H1 (cell line): ENCODE measurements at regions not wholly inside any gene's neighbourhood (a gene's known extent, or its start where the extent isn't known, plus 50 kb on each side); places are given as distances from the start of the nearest gene placed in this dataset.
A peak's percentile ranks its signal among the peaks of the same experiment; 100 is the strongest.

Experiments
- CTCF ChIA-PET: fragments of 300-600 bp; sonication (Branson Sonifier 250); formaldehyde crosslinking; loops from one replicate; lab custom pipeline; 2021; ENCODE audit not compliant: partially characterized antibody; lab: Charles Lee
- POLR2A ChIA-PET: fragments of 300-600 bp; sonication (Branson Sonifier 250); formaldehyde crosslinking; loops from one replicate; lab custom pipeline; 2021; ENCODE audit warnings: inconsistent platforms; ENCODE audit not compliant: partially characterized antibody; lab: Charles Lee
- DNase-seq, 2 experiments: peaks; one replicate each; pipeline versions ENCODE4 v3.0.0 to v3.0.0-alpha.2; 2010 to 2022; ENCODE audit warnings: low spot score in 2 of 2, low read depth in 1 of 2, mixed read lengths in 1 of 2
- FAIRE-seq: peaks from 2 replicates; lab custom pipeline; 2011; peaks lifted over from hg19 to GRCh38; lab: Jason Lieb, UNC
- H2AFZ ChIP-seq: 2 replicates; pipeline ENCODE4 v1.8.1; 2012; ENCODE audit warnings: low read length, inconsistent platforms
- H2AK5ac ChIP-seq: 2 replicates; pipeline ENCODE4 v1.6.1; 2013; ENCODE audit warnings: low read depth, low read length
- H2BK120ac ChIP-seq: replicated peaks from 2 replicates; pipeline ENCODE3; 2013; ENCODE audit warnings: low read depth, low read length, inconsistent platforms
- H2BK12ac ChIP-seq: 2 replicates; pipeline ENCODE4 v1.6.1; 2013; ENCODE audit warnings: low read depth, low read length
- H2BK15ac ChIP-seq: 2 replicates; pipeline ENCODE4 v1.6.1; 2013; ENCODE audit warnings: low read length
- H2BK20ac ChIP-seq: 2 replicates; pipeline ENCODE4 v1.6.1; 2013; ENCODE audit warnings: low read length
- H2BK5ac ChIP-seq: 2 replicates; pipeline ENCODE4 v1.6.1; 2013; ENCODE audit warnings: low read depth, low read length
- H3K14ac ChIP-seq: 2 replicates; pipeline ENCODE4 v1.6.1; 2013; ENCODE audit warnings: inconsistent platforms; ENCODE audit not compliant: insufficient read length
- H3K18ac ChIP-seq: 2 replicates; pipeline ENCODE4 v1.6.1; 2013; ENCODE audit warnings: low read length; ENCODE audit errors: extremely low read depth
- H3K23ac ChIP-seq: 2 replicates; pipeline ENCODE4 v1.6.1; 2013; ENCODE audit warnings: inconsistent platforms; ENCODE audit not compliant: insufficient read length
- H3K23me2 ChIP-seq: 2 replicates; pipeline ENCODE4 v1.6.1; 2013; ENCODE audit warnings: low read depth, low read length
- H3K27ac ChIP-seq: 2 replicates; pipeline ENCODE4 v1.6.1; 2011; ENCODE audit warnings: low read depth, low read length, inconsistent platforms
- H3K27me3 ChIP-seq, 4 experiments: replicated peaks in 1 of 4; 1 replicate in 1 of 4; 2 replicates in 3 of 4; pipeline versions ENCODE4 v1.6.1 to v1.8.1; 2011 to 2013; ENCODE audit warnings: low read length in 3 of 4, mild to moderate bottlenecking in 3 of 4, inconsistent platforms in 2 of 4, mixed read lengths in 2 of 4, moderate library complexity in 1 of 4; ENCODE audit not compliant: control insufficient read depth in 3 of 4, insufficient read depth in 3 of 4; ENCODE audit errors: extremely low read depth in 1 of 4
- H3K36me3 ChIP-seq, 4 experiments: 2 replicates each; pipeline versions ENCODE4 v1.6.1 to v1.8.1; 2011 to 2013; ENCODE audit warnings: mild to moderate bottlenecking in 4 of 4, low read length in 3 of 4, moderate library complexity in 2 of 4, control low read depth in 1 of 4, inconsistent platforms in 1 of 4; ENCODE audit not compliant: insufficient read depth in 4 of 4, control insufficient read depth in 2 of 4
- H3K4ac ChIP-seq: replicated peaks from 2 replicates; pipeline ENCODE3; 2013; ENCODE audit warnings: low read length, low read depth, mixed read lengths, inconsistent platforms; ENCODE audit not compliant: insufficient read length
- H3K4me1 ChIP-seq, 4 experiments: replicated peaks in 1 of 4; 1 replicate in 1 of 4; 2 replicates in 3 of 4; pipeline versions ENCODE4 v1.6.1 to v1.8.1; 2011 to 2013; ENCODE audit warnings: low read length in 3 of 4, inconsistent platforms in 2 of 4, mixed read lengths in 1 of 4; ENCODE audit not compliant: insufficient read depth in 4 of 4, control insufficient read depth in 3 of 4
- H3K4me2 ChIP-seq, 2 experiments: 2 replicates each; pipeline versions ENCODE4 v1.6.1 to v1.8.1; 2011 to 2013; ENCODE audit warnings: low read depth in 2 of 2, low read length in 2 of 2, control low read depth in 1 of 2, inconsistent platforms in 1 of 2, mild to moderate bottlenecking in 1 of 2; ENCODE audit not compliant: insufficient read depth in 1 of 2
- H3K4me3 ChIP-seq, 4 experiments: fragments of 200-600, 300-600 bp in 1 of 4; sonication (generic), shearing (Covaris generic), sonication (Bioruptor Twin) in 1 of 4; 2 replicates each; pipeline versions ENCODE4 v1.5.1 to v1.8.1; 2011 to 2016; ENCODE audit warnings: low read length in 4 of 4, low read depth in 3 of 4, control low read depth in 2 of 4, inconsistent platforms in 2 of 4, mild to moderate bottlenecking in 2 of 4, mixed read lengths in 1 of 4, moderate library complexity in 1 of 4; ENCODE audit not compliant: insufficient read depth in 2 of 4; ENCODE audit errors: extremely low read depth in 1 of 4
- H3K56ac ChIP-seq: replicated peaks from 2 replicates; pipeline ENCODE3; 2013; ENCODE audit warnings: low read depth, mild to moderate bottlenecking, mixed read lengths, low read length, inconsistent platforms; ENCODE audit not compliant: insufficient read length
- H3K79me1 ChIP-seq: 2 replicates; pipeline ENCODE4 v1.6.1; 2013; ENCODE audit warnings: low read depth, low read length, control low read depth
- H3K79me2 ChIP-seq, 2 experiments: 2 replicates each; pipeline versions ENCODE4 v1.6.1 to v1.8.1; 2012 to 2013; ENCODE audit warnings: low read length in 2 of 2, mild to moderate bottlenecking in 2 of 2, inconsistent platforms in 1 of 2; ENCODE audit not compliant: insufficient read depth in 2 of 2, control insufficient read depth in 1 of 2
- H3K9ac ChIP-seq, 4 experiments: replicated peaks in 1 of 4; 1 replicate in 1 of 4; 2 replicates in 3 of 4; pipeline versions ENCODE4 v1.6.1 to v1.8.1; 2011 to 2013; ENCODE audit warnings: low read depth in 3 of 4, low read length in 3 of 4, control low read depth in 2 of 4, mild to moderate bottlenecking in 2 of 4, moderate library complexity in 2 of 4, inconsistent platforms in 1 of 4; ENCODE audit errors: extremely low read depth in 1 of 4
- H3K9me3 ChIP-seq, 2 experiments: 2 replicates each; pipeline versions ENCODE4 v1.6.1 to v1.8.1; 2012 to 2013; ENCODE audit warnings: mild to moderate bottlenecking in 2 of 2, moderate library complexity in 2 of 2, control low read depth in 1 of 2, inconsistent platforms in 1 of 2, low read depth in 1 of 2, low read length in 1 of 2, mixed read lengths in 1 of 2; ENCODE audit not compliant: insufficient read depth in 2 of 2
- H4K20me1 ChIP-seq, 2 experiments: replicated peaks in 1 of 2; 2 replicates each; pipeline versions ENCODE3 to v1.8.1; 2011 to 2013; ENCODE audit warnings: inconsistent platforms in 2 of 2, low read length in 2 of 2, mild to moderate bottlenecking in 1 of 2; ENCODE audit not compliant: insufficient read depth in 2 of 2, control insufficient read depth in 1 of 2
- H4K5ac ChIP-seq: 2 replicates; pipeline ENCODE4 v1.6.1; 2013; ENCODE audit warnings: low read length, low read depth, mixed read lengths, inconsistent platforms; ENCODE audit not compliant: insufficient read length
- H4K8ac ChIP-seq: 2 replicates; pipeline ENCODE4 v1.8.0; 2013; ENCODE audit warnings: mild to moderate bottlenecking, moderate library complexity, low read length, inconsistent platforms; ENCODE audit not compliant: insufficient read depth; ENCODE audit errors: extremely low read depth
- H4K91ac ChIP-seq: replicated peaks from 2 replicates; pipeline ENCODE3; 2013; ENCODE audit warnings: low read length, mixed read lengths, inconsistent platforms; ENCODE audit not compliant: insufficient read length
- CREB1 ChIP-seq: IDR thresholded peaks from 2 replicates; pipeline ENCODE4 v1.6.1; 2012; ENCODE audit warnings: inconsistent platforms
- WGBS, 2 experiments: shearing (Covaris generic) in 1 of 2; methylation state at CpG; one replicate each; pipeline versions ENCODE4 v1.1.6 to v1.1.7; 2013 to 2015; ENCODE audit warnings: low lambda C conversion rate in 2 of 2, mixed read lengths in 2 of 2, inconsistent platforms in 1 of 2, low coverage in 1 of 2, missing lambda C conversion rate in 1 of 2; ENCODE audit not compliant: insufficient replicate concordance in 2 of 2, insufficient coverage in 1 of 2, insufficient read length in 1 of 2; ENCODE audit errors: extremely low coverage in 1 of 2, missing lambda C conversion rate in 1 of 2; 5-methylcytosine and 5-hydroxymethylcytosine counted together
- TF ChIP-seq, protein P1 (sequence below): IDR thresholded peaks from 2 replicates; pipeline ENCODE4 v1.6.1; 2012; ENCODE audit warnings: inconsistent platforms

DNA sequence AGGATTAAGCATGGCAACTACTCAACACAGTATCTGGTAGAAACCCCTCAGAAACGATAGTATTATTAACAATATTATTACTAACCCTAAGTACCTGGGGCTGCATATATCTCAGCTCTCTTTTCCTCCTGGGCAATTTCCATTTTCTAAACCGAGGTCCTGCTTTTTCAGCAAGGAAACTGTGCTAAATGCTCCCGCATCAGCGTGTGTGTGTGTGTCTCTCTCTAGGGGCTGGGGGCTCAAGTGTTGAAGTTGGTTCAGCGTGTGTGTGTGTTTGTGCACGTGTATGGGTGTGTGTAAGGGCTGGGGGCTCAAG is 169.3 kb upstream of the MAF start:
- no peaks in the 10 kb centered on the region for H4K20me1 ChIP-seq
- no peaks in the 10 kb centered on the region for H3K9me3 ChIP-seq
- H3K4ac ChIP-seq = peak overlapping the region; percentile 9
- FAIRE-seq = no peak
- H4K8ac ChIP-seq = peak overlapping the region; percentile 90; the same call in 1 of the 2 replicates
- H3K9ac ChIP-seq = peak overlapping the region in 3 of 4 experiments; percentile 66 to 75 (median 73); a peak in 6 of 7 replicates
- H2AFZ ChIP-seq = peak overlapping the region; percentile 95
- no peak overlapping the region; the same call in 1 of the 2 replicates for H3K18ac ChIP-seq
- POLR2A ChIA-PET = interaction anchor here (0.6 to 1.0 kb wide), 4 partner anchors 17 to 801 kb away, joined by 3 read pairs; no protein-coding TSS in a partner anchor
- peak overlapping the region; percentile 81 to 91 for H3K4me2 ChIP-seq
- H3K27me3 ChIP-seq = peaks cover 0 to 3% (median 0%) of the 10 kb centered on the region in 4 experiments; a peak in 2 of 7 replicates
- H2AK5ac ChIP-seq = no peak overlapping the region
- 53% methylated on average over 6 of the region's 6 CpGs; no CpG with 5 or more reads in 1 of the 2 experiments for WGBS, 2 experiments
- H2BK20ac ChIP-seq = no peak overlapping the region
- H3K56ac ChIP-seq = peak overlapping the region; percentile 24
- H3K27ac ChIP-seq = no peak overlapping the region
- CTCF ChIA-PET = interaction anchor here (0.7 to 1.8 kb wide), 6 partner anchors 9 to 681 kb away, joined by 3 to 5 read pairs (median 3); no protein-coding TSS in a partner anchor
- peak overlapping the region; percentile 14 for H4K5ac ChIP-seq
- peaks cover 4% of the 10 kb centered on the region; the same call in 1 of the 2 replicates for H3K23me2 ChIP-seq
- H2BK120ac ChIP-seq = no peak overlapping the region
- no peak overlapping the region for H3K23ac ChIP-seq
- no peaks in the 10 kb centered on the region for H3K79me1 ChIP-seq
- no peaks in the 10 kb centered on the region for H3K79me2 ChIP-seq
- peak overlapping the region; percentile 29 for H4K91ac ChIP-seq
- DNase-seq = no peak
- no peak overlapping the region for H3K14ac ChIP-seq
- peak overlapping the region; percentile 54; the same call in 1 of the 2 replicates for H2BK5ac ChIP-seq
- H2BK12ac ChIP-seq = peak overlapping the region; percentile 54; the same call in 1 of the 2 replicates
- H3K4me1 ChIP-seq = peaks cover 0 to 11% (median 2%) of the 10 kb centered on the region in 4 experiments; a peak in 4 of 7 replicates
- H3K4me3 ChIP-seq = peak overlapping the region; percentile 54 to 73 (median 71)
- no peaks in the 10 kb centered on the region for H3K36me3 ChIP-seq
- no peak for TF ChIP-seq CREB1
- TF ChIP-seq, protein P1, sequence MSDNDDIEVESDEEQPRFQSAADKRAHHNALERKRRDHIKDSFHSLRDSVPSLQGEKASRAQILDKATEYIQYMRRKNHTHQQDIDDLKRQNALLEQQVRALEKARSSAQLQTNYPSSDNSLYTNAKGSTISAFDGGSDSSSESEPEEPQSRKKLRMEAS = 0 out of 2 replicates have a peak, but pooled peaks have one; percentile 32
- peak overlapping the region; percentile 93; the same call in 1 of the 2 replicates for H2BK15ac ChIP-seq
